GM12874 (cell line): ENCODE measurements at regions not wholly inside any gene's neighbourhood (a gene's known extent, or its start where the extent isn't known, plus 50 kb on each side); places are given as distances from the start of the nearest gene placed in this dataset.

ENCODE experiments used
- TF ChIP-seq, protein P1 (sequence below): IDR thresholded peaks from 2 replicates; pipeline ENCODE4 v1.5.1; 2011; ENCODE audit warnings: low read depth, mild to moderate bottlenecking, control low read depth, low read length, moderate library complexity; ENCODE audit not compliant: insufficient read depth

- TF ChIP-seq, protein P1, sequence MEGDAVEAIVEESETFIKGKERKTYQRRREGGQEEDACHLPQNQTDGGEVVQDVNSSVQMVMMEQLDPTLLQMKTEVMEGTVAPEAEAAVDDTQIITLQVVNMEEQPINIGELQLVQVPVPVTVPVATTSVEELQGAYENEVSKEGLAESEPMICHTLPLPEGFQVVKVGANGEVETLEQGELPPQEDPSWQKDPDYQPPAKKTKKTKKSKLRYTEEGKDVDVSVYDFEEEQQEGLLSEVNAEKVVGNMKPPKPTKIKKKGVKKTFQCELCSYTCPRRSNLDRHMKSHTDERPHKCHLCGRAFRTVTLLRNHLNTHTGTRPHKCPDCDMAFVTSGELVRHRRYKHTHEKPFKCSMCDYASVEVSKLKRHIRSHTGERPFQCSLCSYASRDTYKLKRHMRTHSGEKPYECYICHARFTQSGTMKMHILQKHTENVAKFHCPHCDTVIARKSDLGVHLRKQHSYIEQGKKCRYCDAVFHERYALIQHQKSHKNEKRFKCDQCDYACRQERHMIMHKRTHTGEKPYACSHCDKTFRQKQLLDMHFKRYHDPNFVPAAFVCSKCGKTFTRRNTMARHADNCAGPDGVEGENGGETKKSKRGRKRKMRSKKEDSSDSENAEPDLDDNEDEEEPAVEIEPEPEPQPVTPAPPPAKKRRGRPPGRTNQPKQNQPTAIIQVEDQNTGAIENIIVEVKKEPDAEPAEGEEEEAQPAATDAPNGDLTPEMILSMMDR: no peak
Observed at GRCh38 chr2:217216982-217217381, 357.1 kb upstream of the TNP1 start.

GRCh38 chr2:217216316-217216715 lies 356.5 kb upstream of the TNP1 start:
- TF ChIP-seq, protein P1: no peak

DNA sequence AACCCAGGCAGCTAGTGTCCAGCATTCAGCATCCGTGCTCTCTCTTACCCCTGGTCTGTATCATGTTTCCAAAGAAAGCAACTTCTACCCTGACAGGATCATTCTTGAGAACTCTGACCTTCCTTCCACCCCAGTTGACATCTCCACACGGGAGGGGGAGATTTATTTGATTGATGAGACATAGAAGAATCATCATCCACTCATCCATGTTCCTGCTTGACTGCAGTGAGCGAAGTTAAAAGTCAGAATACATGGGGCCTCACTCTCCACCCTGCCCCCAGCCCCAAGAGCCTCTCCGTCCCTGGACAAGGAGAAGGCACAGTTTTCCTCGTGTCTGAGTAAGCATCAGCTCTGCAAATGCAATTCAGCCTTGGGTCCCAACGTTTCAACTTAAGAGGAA lies 356.0 kb upstream of the TNP1 start:
- TF ChIP-seq, protein P1: no peak

GRCh38 chr2:217208867-217209266 lies 349.0 kb upstream of the TNP1 start:
- TF ChIP-seq, protein P1: no peak

- TF ChIP-seq, protein P1: no peak
Observed at GRCh38 chr2:217207699-217208010, 347.8 kb upstream of the TNP1 start.

DNA sequence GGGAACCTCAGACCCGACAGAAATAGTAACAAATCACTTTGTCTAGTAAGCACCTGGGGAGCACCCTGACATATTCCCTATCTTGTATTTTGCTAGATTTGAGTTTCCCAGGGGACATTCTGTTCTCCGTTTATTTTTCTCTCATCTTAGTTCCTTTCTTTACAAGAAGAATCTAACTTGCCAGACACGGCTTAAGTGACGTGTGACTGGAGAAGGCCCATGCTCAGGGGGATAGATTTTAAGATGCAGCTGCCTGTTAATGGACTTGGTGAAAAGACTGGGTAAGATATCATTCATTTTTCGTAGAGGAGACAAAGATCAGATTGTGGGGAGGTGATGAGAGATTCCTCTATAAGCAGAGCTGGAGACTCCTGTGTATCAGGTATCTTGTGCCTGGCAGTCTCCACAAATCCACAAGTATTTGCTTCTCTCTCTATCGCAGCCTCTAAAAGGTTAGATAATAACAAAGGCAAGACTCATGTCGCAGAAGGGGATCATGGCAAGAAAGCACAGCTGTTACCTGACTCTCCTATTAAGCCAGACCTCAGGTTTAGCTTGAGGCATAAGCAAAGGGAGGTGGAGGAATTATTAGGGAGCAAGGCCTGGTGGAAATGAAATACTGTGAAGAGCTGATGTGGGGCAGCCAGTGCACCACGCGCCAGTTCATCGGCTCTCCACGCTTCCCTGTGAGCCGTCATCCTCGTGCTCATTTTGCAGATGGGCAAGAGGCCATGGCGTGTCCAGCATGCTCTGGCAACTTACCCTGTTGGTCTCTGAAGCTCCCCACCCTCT lies 347.2 kb upstream of the TNP1 start:
- TF ChIP-seq, protein P1: no peak

GRCh38 chr2:217206016-217206725 lies 346.3 kb upstream of the TNP1 start:
- TF ChIP-seq, protein P1: no peak
